NCI-H1694 (cell line): ENCODE measurements at regions not wholly inside any gene's neighbourhood (a gene's known extent, or its start where the extent isn't known, plus 50 kb on each side); places are given as distances from the start of the nearest gene placed in this dataset.

Experiments
- DNase-seq: peaks from one replicate; lab custom pipeline; 2025; lab: John Stamatoyannopoulos, UW

- DNase-seq = no peak
Observed at GRCh38 chr2:215691346-215691745, 255.5 kb upstream of the FN1 start.

- DNase-seq = no peak
Observed at GRCh38 chr2:215687149-215688031, 251.5 kb upstream of the FN1 start.

GRCh38 chr2:215685238-215685990 is 249.5 kb upstream of the FN1 start:
- DNase-seq = no peak

DNA sequence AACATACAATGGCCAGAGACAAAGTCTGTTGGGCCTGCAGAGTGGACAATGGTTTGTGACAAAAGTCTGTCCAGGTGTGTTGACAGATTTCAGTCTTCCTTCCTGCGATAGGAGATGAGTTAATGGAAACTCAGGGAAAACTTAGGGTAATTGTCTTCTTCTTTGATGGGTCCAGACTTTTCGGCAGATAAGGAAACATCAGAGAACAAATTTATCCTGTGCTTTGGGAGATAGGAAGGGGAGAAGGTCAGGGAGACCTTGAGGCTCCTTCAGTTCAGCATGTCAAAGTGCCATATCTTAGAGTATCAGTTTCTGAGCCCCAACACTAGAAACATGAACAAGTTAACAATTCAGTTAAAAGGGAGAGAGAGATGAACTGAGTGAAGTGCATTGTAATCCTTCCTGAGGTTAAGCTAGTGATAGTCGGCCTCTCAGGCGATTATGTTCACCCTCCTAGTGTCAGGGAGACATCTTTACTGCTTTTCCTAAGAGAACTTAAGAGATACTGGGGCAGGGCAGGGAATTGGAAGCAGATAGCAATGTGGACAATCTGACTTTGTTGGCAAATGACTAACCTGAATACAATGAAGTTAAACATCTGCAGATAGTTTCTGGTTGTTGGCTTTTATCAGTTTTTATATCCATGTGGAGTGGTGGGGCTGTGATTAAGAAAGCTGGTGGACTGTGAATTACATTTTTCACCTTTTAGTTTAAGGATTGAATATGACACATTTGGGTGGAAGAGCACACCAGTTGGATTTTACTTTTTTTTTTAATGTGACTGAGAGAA is 248.8 kb upstream of the FN1 start:
- no peak for DNase-seq

- DNase-seq = no peak
Observed at GRCh38 chr2:215683295-215683694, 247.4 kb upstream of the FN1 start.

GRCh38 chr2:215681799-215682596 is 246.1 kb upstream of the FN1 start:
- no peak for DNase-seq

DNA sequence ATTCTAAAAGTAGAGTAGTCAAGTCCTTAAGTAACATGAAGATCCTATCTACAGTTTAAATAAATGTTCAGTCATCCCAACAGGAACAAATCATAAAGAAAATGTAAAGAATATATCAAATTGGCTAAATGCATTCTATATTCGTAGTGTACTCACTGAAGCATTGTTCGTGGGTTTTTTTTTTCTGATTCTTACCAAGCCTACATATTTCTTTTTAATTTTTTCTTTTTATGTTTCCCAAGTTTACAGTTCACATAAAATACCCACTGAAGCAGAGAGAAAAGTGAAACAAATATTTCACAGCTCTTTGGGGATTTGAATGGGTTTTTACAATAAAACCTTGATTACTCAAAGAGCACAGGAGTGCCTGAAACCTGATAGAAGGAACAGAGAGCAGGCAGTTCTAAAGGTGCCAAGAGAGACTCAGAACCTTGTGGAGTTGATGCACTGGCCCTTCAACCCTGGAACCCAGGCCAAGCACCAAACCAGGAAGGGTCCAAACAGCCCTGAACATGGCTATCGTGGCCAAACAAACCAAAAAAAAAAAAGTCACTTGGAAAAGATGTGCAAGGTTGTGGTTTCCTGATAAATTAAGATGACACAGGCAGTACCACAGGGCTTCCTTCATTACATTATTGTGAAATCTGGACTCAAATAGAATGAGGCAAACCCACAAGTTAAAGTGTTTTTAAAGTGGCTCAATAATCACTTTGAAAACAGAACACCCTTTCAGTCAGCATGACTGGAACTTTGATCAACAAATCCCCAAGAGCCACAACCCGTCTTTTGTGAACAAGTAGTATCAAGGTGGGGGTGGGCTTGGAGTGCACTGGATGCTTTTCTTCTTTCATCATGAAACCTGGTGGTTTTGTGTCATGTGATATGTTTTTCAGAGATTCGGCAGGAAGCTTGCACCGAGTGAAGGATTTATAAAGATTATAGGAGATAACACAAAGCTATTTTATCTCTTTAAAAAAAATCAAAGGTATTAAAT is 245.0 kb upstream of the FN1 start:
- DNase-seq = no peak

- no peak for DNase-seq
Observed at GRCh38 chr2:215678094-215678493, 242.2 kb upstream of the FN1 start.

DNA sequence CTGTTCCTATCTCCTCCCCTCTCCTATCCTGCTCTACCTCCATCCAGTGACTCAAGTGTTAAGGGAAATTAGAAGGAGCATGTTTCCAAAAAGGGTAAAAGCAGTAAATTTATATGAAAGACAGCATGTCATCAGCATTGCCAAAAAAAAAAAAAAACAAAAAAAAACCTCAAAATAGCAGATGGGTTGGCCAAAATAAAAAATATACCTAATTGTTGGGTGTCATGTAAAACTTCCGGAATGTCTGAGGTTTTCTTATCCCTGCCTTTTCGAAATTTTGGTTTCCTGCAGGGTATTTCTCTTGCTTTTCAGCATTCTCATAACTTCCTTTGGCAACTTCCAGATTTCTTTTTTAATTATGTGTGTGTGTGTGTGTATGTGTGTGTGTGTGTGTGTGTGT is 241.6 kb upstream of the FN1 start:
- DNase-seq = no peak

DNA sequence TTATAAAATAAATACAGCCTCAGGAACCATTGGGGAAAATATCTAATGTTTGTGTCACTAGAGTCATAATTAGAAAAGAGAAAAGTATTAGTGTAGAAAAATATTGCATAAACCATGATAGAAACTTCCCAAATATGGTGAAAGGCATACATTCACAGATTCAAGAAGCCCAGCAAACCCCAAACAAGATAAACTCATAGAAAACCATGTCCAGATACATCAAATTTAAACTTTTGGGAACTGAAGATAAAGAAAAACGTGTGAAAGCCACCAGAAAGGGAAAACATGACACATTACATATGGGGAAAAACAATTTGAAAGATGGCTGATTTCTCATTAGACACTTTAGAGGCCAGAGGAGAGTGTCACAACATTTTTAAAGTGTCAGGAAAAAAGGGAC is 236.5 kb upstream of the FN1 start:
- no peak for DNase-seq

DNA sequence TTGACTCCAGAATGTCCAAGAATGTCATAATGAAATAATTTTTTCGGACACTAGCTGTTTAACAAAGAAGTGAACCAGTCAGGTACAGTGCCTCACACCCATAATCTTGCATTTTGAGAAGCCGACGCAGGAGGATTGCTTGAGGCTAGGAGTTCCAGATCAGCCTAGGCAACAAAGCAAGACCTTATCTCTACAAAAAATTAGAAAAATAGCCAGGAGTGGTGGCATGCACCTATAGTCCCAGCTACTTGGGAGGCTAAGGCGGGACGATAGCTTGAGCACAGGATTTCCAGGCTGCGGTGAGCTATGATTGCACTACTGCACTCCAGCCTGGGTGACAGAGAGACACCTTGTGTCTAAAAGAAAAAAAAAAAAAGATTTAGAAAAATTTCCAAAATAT is 235.8 kb upstream of the FN1 start:
- no peak for DNase-seq

DNA sequence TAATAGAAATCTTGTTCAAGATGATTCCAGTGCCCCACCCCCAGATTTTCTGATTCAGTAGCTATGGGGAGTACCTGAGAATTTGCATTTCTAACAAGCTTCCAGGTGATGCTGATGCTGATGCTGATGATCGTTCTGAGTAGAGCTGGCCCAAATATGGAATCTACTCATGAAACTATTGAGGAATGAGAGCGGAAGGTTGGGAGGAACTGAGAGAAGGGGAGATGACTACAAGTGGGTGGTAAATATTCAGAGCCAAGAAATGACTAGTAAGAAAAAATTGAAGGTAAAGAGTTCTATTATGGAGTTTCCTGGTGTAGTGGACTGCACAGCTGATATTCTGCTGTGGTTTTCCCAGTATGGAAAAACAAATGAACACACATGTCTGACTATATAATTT is 235.4 kb upstream of the FN1 start:
- no peak for DNase-seq

- no peak for DNase-seq
Observed at GRCh38 chr2:215670396-215670795, 234.5 kb upstream of the FN1 start.

DNA sequence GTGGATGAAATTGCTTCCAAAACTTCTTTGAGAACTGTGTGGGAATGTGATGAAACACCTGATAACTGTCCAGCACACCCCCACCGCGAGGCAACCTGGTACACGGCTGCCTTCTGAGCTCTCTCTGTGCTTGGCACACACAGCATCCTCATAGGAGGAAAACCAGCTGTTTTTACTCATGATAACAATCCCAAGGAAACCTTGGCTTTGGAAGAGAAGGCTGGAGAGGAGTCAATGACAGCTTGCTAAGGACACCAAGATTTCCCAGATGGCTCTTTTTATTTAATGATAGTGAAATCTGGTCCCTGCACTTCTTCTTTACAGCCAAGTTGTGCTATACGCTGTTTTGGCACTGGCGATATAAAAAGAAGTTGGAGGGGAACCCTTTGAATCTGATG is 232.5 kb upstream of the FN1 start:
- DNase-seq = no peak

GRCh38 chr2:215667585-215668377 is 231.9 kb upstream of the FN1 start:
- DNase-seq = no peak

DNA sequence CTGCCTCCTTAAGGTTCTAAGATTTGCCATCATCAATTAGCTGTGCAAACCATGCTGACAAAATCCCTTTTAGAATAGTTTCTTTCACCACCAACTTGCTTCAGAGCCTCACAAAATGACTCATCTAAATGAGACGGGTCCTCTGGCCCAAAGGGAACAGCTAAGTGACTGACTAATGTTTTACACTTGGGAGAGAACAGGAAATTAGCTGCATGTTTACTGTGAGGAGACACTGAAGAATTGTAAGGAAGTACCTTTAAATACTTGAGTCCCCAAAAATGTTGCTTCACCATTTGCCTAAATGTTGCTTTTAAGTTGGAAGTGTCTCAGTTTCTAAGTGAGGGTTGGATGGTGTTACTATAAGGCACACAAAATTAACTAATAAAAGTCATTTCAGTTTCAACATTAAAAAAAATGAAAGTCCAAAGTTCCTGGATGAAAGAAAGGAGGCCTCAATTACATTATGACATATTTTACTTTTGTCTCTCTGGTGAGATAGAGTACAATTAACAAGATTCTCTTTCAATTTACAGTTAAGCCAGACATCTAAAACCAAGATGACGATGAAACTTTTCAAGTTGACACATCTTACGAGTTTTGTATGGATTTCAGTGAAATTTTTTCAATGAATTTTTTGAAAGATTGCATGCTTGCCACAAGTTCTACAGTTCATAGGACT is 229.1 kb upstream of the FN1 start:
- no peak for DNase-seq

GRCh38 chr2:215662715-215663114 is 226.8 kb upstream of the FN1 start:
- no peak for DNase-seq

DNA sequence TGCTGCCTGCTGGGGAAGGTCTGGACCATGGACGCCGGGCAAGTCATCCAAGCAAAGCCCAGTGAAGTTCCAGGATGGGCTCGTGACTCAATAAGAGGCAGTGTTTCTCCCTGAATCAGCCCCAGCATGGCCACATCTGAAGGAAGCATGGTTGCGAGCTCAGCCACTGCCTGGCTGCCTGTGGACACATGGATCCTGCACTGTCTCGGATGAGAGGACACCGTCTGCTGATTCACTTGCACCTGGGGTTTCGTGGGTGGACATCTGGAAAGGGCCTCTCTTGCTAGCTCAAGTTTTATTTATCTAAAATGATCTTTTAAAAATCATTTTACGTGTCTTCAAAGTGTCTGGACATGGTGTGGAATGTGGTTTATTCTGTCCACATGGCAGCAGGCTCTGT is 224.8 kb upstream of the FN1 start:
- no peak for DNase-seq

DNA sequence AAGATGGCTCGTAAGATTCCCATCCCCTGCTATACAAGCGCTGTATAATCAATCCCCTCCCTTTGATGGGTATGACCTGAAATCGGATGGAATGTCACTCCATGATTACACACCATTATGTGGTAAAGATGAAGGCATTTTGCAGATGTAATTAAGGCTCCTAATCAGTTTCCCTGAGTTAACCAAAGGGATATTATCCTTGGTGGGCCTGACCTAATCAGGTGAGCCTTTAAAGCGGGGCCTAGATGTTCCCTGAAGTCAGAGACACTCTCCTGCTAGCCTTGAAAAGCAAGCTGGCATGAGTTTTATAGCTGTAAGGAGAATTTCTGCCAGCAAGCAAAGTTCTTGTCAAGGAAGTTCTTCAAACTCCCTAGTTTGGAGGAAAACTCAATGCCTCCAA is 223.8 kb upstream of the FN1 start:
- no peak for DNase-seq
